Suppressor macrophage treated with lipopolysaccharide for 4 hours (primary cell): ENCODE measurements at regions not wholly inside any gene's neighbourhood (a gene's known extent, or its start where the extent isn't known, plus 50 kb on each side); places are given as distances from the start of the nearest gene placed in this dataset.
"Not testable (repeated sequence)": the region's sequence is repeated elsewhere in the genome, so short reads cannot be mapped to it uniquely, and the experiment has no call there.

Experiments
- DNase-seq: peaks from one replicate; pipeline ENCODE4 v3.0.0-alpha.2; 2020

- not testable (repeated sequence) for DNase-seq
Measured at GRCh38 chr16:21361612-21362227, 83.6 kb upstream of the CRYM start.

DNA sequence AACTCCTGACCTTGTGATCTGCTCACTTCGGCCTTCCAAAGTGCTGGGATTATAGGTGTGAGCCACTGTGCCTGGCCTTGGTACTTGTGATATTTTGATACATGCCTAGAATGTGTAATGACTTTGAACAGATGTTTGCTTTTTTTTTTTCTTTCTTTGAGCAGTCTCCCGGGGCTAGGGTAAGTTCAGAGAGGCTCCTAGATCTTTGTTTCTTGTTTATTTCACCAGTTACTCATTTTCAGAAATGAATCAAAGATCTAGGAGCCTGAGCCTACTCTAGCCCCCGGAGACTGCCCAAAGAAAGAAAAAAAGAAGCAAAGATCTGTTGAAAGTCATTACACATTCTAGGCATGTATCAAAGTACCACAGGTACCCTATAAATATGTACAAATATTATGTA is 83.0 kb upstream of the CRYM start:
- DNase-seq: not testable (repeated sequence)

- DNase-seq: not testable (repeated sequence)
Measured at GRCh38 chr16:21359513-21359912, 81.4 kb upstream of the CRYM start.

DNA sequence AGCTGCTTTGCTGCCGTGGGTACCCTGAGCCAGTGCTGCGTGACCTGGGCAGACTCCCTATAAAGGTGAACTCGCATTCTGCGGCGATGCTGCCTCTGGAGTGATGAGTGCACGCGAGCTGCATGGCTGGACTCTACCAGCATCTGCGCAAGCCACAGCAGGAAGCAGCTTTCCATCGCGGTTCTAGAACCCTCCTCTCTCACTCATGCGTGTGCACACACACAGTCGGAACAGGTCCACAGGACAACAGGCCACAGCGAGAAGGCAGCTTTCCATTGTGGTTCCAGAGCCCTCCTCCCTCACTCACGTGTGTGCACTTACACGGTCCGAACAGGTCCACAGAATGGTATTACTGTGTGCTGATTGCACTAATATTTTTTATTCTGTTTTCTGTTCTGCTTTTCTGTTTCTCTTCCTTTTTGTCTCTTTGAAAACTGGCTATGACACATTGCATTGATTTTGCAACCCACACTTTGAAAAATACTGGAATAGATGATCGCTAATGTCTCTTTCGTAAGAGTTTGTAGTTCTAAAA is 80.2 kb upstream of the CRYM start:
- DNase-seq: peak; percentile 75

DNA sequence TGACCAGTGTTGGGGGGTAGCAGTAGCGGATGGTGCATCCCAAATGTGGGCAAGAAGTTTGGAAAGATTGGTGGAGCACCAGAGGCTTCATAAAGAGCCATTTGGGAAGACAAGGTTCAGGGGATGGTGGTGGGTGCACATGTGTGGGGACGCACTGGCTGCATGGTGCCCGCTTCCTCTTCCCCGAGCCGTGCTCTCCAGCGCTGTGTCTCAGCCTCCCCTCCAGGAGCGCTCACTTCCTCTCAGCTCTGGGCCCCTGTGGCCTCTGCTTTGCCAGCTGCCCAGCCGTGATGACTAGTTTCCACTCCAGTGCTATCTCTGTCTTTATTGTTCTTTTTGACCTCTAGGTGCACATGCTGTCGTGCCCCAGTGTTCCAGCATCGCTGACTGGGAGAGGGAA is 78.2 kb upstream of the CRYM start:
- peak; percentile 71 for DNase-seq

DNA sequence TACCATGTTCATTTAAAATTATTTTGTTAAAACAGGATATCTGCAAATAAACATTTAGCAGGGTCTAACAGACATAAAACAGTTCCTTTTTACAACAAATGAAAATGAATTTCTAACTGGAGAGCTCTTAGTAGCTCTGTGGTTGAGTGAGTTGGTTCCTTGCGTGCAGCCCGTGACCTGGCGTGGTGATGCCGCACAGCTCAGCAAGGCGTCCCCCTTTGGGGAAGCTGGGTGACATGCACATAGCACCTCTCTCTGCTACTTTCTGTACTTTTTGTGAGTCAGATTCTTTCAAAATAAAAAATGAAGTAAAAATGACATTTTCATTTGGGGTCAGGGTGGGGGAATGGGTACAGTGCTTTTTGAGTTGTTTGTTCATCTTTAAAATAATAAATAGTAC is 73.3 kb upstream of the CRYM start:
- DNase-seq: not testable (repeated sequence)

GRCh38 chr16:21350851-21351250 is 72.8 kb upstream of the CRYM start:
- not testable (repeated sequence) for DNase-seq

GRCh38 chr16:21349336-21349735 is 71.2 kb upstream of the CRYM start:
- not testable (repeated sequence) for DNase-seq

DNA sequence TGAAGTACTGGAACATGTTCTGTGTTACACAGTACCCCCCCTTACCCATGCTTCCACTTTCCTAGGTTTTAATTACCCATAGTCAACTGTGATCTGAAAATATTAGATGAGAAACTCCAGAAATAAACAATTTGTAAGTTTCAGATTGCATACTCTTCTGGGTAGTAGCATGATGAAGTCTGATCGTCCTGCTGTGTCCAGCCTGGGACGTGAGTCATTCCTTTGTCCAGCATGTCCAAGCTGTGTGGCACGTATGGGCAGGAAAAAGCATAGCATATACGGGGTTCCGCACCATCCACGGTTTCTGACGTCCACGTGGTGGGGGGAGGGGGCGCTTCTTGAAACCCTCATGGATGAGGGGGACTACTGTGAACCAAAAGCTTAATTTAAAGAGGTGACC is 70.7 kb upstream of the CRYM start:
- not testable (repeated sequence) for DNase-seq

DNA sequence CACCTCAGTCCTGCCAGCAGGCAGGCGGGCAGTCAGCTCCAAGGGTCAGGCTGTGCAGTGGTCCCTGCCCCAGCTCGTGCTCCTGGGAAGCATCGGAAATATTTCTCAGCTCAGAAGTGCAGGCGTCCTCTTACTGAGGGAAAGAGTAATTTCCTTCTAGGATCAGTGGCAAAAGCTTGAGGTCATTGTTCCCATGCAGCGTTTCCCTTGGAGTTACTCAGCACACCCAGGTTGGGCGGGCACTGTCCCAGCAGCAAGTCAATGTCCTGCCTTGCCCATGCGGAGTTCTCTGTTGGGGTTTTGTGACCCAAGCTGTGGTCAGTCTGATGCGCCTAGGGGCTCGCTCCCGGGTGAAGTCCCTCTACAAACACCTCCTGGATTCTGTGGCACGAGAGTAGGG is 69.4 kb upstream of the CRYM start:
- DNase-seq: not testable (repeated sequence)

GRCh38 chr16:21346756-21347491 is 68.8 kb upstream of the CRYM start:
- not testable (repeated sequence) for DNase-seq

GRCh38 chr16:21344361-21344912 is 66.3 kb upstream of the CRYM start:
- DNase-seq: not testable (repeated sequence)

GRCh38 chr16:21341101-21341500 is 63.0 kb upstream of the CRYM start:
- DNase-seq: no peak

GRCh38 chr16:21339941-21340340 is 61.9 kb upstream of the CRYM start:
- no peak for DNase-seq

DNA sequence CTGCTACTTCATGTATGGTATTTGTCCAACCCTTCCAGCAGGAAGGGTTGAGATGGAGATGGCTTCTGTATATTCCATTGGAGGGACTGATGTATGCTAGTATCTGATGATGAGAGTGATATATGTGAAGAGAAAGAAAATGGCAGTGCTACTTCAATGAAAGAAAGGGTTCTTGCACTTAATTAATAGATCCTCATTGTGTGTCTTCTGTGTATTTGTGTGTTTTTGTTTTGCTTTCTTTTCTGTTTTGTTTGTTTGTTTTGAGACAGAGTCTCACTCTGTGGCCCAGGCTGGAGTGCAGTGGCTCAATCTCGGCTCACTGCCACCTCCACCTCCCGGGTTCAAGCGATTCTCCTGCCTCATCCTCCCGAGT is 61.2 kb upstream of the CRYM start:
- no peak for DNase-seq

GRCh38 chr16:21338537-21339268 is 60.6 kb upstream of the CRYM start:
- DNase-seq: no peak

GRCh38 chr16:21336231-21336630 is 58.1 kb upstream of the CRYM start:
- peak; percentile 5 for DNase-seq

DNA sequence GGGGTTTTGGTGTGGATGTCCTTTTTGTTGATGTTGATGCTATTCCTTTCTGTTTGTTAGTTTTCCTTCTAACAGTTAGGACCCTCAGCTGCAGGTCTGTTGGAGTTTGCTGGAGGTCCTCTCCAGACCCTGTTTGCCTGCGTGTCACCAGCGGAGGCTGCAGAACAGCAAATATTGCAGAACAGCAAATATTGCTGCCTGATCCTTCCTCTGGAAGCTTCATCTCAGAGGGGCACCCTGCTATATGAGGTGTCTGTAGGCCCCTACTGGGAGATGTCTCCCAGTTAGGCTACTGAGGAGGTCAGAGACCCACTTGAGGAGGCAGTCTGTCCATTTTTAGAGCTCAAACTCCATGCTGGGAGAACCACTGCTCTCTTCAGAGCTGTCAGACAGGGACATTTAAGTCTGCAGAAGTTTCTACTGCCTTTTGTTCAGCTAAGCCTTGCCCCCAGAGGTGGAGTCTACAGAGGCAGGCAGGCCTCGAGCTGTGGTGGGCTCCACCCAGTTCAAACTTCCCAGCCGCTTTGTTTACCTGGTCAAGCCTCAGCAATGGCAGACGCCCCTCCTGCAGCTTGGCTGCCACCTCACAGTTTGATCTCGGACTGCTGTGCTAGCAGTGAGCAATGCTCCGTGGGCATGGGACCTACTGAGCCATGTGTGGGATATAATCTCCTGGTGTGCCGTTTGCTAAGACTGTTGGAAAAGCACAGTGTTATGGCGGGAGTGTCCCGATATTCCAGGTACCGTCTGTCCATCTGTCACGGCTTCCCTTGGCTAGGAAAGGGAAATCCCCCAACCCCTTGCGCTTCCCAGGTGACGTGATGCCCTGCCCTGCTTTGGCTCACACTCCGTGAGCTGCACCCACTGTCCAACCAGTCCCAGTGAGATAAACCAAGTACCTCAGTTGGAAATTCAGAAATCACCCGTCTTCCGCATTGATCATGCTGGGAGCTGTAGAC is 56.4 kb upstream of the CRYM start:
- not testable (repeated sequence) for DNase-seq

DNA sequence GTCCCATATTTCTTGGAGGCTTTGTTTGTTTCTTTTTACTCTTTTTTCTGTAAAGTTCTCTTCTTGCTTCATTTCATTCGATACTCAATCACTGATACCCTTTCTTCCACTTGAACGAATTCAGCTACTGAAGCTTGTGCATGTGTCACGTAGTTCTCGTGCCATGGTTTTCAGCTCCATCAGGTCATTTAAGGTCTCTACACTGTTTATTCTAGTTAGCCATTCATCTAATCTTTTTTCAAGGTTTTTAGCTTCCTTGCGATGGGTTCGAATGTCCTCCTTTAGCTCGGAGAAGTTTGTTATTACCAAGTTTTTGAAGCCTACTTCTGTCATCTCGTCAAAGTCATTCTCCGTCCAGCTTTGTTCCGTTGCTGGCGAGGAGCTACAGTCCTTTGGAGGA is 55.6 kb upstream of the CRYM start:
- not testable (repeated sequence) for DNase-seq
